Right lung (tissue), 2 donors: ENCODE measurements at regions not wholly inside any gene's neighbourhood (a gene's known extent, or its start where the extent isn't known, plus 50 kb on each side); places are given as distances from the start of the nearest gene placed in this dataset.
"Not testable (repeated sequence)": the region's sequence is repeated elsewhere in the genome, so short reads cannot be mapped to it uniquely, and the experiment has no call there.

ENCODE experiments used
- DNase-seq, 2 donors: peaks; one replicate each; pipeline ENCODE4 v3.0.0-alpha.2; 2013

GRCh38 chr18:78408623-78409022 lies 571.0 kb upstream of the SALL3 start:
- DNase-seq = no peak

GRCh38 chr18:78410094-78410786 lies 569.4 kb upstream of the SALL3 start:
- no peak for DNase-seq

DNA sequence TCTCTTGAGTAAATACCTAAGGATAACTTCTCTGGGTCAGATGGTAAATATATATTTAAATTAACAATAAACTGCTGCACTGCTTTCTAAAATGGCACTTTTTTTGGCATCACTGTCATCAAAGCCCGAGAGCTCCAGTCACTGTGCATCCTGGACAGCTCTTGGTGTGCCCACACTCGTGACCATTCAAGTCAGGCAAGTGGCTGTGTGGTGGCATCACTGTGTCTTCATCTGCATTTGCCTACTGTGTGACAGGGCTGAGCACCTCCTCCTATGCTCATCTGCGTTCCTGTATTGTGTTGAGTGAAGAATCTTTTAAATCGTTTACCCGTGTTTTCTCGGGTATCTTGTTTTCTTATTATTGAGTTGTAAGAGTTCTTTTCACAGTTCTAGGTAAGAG lies 568.1 kb upstream of the SALL3 start:
- DNase-seq = no peak

DNA sequence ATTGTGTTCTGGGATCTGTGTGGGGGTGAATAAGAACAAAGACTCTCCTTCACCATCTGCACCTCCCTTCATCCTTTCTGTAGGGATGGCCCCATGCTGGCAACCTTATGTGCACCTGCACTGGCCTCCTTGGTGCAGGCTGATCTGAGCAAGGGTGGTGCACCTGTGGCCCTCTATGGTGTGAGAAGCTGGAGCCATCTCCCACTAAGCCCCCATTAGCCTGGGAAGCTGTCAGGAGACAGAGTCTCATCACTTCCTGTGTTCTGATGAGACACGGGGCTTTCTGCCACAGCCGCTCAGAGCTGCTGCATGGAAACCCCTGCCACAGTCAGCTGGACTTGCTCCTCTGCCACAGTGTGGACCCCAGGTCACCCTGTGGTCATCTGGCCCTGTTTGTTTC lies 565.3 kb upstream of the SALL3 start:
- DNase-seq = no peak

GRCh38 chr18:78416853-78417252 lies 562.8 kb upstream of the SALL3 start:
- no peak for DNase-seq

DNA sequence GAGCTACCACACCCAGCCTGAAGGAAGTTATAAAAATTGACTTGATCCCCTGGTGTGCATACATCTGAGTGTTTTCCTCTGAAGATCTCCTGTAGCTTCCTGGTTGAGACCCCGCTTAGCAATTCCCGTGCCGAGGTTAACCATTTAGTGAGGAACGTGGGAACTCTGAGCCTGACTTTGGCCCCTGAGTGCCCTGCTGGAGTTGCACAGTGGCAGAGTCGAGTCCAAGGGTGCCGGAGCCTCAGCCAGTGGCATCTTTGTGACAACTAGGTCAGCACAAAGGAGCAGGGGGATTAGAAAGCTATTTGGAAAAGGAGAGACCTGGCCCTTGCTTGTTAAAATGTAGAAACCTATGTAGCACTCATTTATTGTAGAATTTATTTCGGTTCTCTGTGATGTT lies 561.2 kb upstream of the SALL3 start:
- no peak for DNase-seq

DNA sequence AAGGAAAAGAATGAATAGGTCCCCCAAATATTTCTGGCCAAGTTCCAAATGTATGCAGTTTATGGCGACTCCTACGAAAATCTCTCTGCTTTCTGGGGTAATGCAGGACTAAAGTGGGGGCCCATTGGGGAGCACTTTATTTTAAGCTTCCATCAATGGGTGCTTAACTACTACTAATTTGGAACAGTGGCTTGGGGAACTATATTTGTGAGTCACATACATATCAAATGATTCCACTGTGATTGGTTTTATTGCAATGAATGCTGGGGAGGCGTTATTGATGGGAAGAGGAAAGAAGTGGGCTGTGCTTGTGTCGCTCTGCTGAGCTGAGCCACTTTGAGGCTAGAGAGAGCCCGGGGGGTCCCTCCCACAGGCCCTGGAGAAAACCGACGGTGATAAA lies 560.4 kb upstream of the SALL3 start:
- DNase-seq = no peak

- DNase-seq = no peak
These were observed 559.5 kb upstream of the SALL3 start for GRCh38 chr18:78420116-78420515.

- no peak for DNase-seq
These were observed 558.2 kb upstream of the SALL3 start for GRCh38 chr18:78421392-78421791.

- no peak for DNase-seq
These were observed 557.3 kb upstream of the SALL3 start for GRCh38 chr18:78422336-78422735.

DNA sequence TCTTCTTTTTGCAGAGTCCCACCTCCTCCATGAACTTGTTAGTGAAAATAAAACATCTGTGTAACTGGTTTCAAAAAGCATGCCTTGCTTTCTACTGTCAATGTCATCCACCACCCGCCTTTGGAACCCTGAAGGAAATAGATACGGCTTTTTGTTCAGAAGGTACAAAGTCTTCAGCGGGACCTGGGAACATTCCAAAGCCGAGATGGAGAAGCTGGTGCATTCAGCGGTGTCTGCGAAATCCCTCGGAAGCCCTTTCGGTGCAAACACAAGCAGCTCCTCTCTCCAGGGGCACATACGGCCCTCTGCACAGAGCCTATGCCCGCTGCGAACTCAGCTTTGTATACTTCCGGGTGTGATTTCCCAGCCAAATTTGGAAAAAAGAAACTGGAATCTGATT lies 555.8 kb upstream of the SALL3 start:
- DNase-seq = peak; percentile 32 to 51

GRCh38 chr18:78424403-78425018 lies 555.1 kb upstream of the SALL3 start:
- DNase-seq = no peak

GRCh38 chr18:78425019-78425412 lies 554.6 kb upstream of the SALL3 start:
- no peak for DNase-seq

DNA sequence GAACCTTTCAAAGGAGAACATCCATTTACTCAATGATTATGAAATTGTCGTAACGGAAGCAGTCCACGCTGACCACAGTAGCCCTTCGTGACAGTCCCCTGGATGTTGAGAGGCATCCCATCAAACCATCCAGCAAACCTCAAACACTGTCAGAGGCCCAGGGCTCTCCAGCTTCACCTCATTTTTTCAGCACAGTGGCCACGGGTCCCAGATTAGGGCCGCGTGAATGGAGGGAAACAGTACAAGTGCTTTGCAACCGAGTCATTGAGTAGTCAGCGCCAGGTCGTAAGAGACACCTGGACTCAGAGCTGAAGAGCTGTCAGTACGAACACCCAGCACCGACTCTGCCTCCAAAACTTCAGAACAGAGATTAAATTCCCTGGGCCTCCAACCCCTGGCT lies 552.5 kb upstream of the SALL3 start:
- no peak for DNase-seq

GRCh38 chr18:78429127-78430108 lies 550.2 kb upstream of the SALL3 start:
- no peak for DNase-seq

GRCh38 chr18:78430131-78430758 lies 549.4 kb upstream of the SALL3 start:
- DNase-seq = no peak

GRCh38 chr18:78431606-78432005 lies 548.0 kb upstream of the SALL3 start:
- no peak for DNase-seq

DNA sequence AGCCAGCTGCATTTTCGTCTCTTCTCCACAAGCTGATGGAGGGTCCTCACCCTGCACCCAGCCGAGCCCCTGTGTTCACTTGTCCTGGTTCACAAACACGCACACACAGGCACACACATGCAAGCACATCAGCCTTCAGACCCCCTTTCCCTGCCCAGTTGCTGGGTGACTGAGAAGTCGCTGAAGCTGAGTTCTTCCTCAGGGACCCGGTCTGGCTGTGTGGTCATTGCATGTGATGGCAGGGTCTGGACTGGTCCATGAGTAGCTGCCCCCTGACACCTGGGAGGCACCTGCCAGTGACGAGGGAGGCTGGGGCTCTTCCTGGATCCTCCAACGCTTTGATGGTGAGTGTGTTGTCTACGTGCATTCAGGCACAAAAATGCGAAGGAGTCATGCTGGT lies 546.1 kb upstream of the SALL3 start:
- no peak for DNase-seq

- DNase-seq = no peak
These were observed 543.5 kb upstream of the SALL3 start for GRCh38 chr18:78436110-78436509.

GRCh38 chr18:78438235-78438634 lies 541.4 kb upstream of the SALL3 start:
- not testable (repeated sequence) for DNase-seq

DNA sequence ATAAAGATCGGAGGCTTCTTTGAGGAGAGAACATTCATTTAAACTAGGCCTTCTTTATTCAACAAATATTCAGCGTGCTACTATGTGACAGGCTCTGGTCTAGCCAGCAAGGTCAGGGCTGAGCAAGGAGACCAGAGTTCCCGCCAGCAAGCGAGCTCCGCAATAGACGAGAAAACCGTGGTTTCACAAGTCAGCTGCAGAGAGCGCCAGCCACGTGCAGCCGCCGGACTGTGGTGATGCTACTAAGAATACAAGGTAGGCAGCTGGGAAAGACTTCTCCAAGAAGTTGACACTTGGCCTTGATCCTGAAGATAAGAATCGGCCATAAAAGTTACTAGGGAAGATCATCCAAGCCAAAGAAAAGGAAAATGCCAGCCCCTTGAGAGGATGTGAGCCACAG lies 533.7 kb upstream of the SALL3 start:
- DNase-seq = no peak

DNA sequence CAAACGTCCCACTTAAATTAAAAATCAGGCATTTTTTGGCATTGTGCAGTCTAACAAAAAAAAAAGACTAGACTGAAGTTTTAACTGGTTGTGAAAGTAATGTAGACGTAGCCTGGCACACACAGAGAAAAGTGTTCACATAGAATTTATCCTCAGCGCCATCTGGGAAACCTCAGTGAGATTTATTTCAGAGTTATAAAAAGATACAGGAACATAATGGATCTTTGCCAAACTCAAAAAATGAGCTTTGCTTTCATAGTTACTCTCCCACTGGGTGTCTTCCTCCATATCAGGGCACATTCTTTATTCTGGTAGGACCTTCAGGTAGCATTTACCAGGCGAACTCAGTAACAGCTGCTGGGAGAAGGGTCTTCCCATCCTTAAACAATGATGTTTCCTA lies 532.4 kb upstream of the SALL3 start:
- DNase-seq = no peak
